ENCODE measurements at regions not wholly inside any gene's neighbourhood (a gene's known extent, or its start where the extent isn't known, plus 50 kb on each side); places are given as distances from the start of the nearest gene placed in this dataset.

DNA sequence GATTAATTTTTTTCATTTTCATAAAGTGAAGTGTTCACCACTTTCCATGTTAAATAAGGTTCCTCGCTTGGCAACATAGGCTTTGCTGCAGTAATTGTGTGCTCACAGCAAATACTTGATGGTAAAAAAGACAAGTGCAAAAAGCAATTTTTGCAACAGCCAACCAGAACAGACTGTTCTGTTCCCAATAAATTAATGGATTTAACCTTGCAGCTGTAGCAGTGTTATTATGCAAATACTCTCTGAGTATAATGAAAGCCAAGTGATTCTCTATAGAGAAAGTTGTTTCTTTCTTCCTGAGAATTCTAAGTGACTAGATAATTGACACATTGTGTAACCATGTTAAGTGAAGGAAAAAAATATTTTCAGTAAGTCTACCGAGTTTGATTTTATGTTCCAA lies 183.7 kb upstream of the NAALADL2 start:
- DNase-seq: no peak

GRCh38 chr3:174681784-174682183 lies 177.3 kb upstream of the NAALADL2 start:
- DNase-seq: no peak

DNA sequence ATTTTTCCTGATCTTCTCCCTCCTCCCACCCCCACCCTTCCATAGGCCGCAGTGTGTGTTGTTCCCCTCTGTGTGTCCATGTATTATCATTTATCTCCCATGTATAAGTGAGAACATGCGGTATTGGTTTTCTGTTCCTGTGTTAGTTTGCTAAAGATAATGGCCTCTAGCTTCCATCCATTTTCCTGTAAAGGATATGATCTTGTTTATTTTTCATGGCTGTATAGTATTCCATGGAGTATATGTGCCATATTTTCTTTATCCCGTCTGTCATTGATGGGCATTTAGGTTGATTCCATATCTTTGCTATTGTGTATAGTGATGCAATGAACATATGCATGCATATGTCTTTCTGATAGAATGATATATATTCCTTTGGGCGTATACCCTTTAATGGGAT lies 173.3 kb upstream of the NAALADL2 start:
- no peak for DNase-seq

GRCh38 chr3:174697310-174697709 lies 161.8 kb upstream of the NAALADL2 start:
- no peak for DNase-seq

- DNase-seq: no peak
These were observed 158.4 kb upstream of the NAALADL2 start for GRCh38 chr3:174700736-174701135.

DNA sequence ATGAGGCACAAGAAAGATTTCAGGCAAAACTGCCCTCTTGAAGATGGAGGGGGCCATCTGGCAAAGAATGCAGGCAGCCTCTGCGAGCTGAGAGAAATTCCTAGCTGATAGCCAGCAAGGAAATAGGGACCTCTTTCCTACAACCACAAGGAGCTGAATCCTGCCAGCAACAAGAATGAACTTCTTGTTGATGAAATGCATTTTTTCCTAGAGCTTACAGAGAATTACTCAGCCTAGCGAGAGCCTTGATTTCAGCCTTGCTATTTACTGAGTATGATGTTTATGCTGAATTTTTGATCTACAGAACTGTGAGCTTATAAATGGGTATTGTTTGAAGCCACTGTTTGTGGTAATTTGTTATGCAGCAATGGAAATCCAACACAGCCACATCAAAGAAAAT lies 148.5 kb upstream of the NAALADL2 start:
- DNase-seq: no peak

GRCh38 chr3:174715386-174715785 lies 143.7 kb upstream of the NAALADL2 start:
- no peak for DNase-seq

- DNase-seq: no peak
These were observed 142.1 kb upstream of the NAALADL2 start for GRCh38 chr3:174716956-174717505.

DNA sequence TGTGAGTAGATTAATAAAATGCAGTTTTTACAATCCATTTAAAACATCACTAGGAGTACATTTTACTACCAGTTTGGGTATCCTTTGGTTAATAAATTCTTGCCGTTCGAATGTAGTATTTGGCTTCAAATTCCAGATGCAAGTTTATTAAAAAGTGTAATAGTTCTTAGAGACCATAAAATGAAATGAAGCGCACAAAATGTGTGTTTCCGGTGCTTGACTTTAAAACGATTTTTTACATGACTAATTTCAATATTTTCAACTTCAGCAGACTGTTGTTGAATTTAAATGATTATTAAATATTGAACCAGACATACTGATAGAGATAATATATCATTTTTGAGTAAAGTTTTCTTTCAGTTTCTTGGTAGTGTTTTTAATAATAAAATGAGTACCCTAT lies 138.4 kb upstream of the NAALADL2 start:
- no peak for DNase-seq

GRCh38 chr3:174725303-174725702 lies 133.8 kb upstream of the NAALADL2 start:
- DNase-seq: no peak

- DNase-seq: no peak
These were observed 121.2 kb upstream of the NAALADL2 start for GRCh38 chr3:174737966-174738365.

DNA sequence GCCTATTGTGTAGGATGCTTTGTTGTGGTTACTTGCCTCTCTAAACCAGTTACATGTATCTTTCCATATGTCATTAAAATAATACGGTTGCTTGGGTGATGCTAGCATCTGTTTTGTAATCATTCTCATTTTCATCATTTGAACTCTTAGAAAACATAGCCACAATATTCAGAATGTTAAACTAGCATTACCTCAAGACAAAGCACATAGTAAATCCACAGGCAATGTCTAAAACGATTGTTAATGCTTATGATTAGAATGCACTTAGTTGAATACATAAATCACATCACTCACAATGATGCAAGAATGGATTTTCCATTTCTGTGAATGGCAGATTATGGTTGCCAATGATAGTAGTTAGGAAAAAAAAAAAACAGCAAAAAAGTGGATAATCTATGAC lies 110.0 kb upstream of the NAALADL2 start:
- no peak for DNase-seq

- no peak for DNase-seq
These were observed 103.0 kb upstream of the NAALADL2 start for GRCh38 chr3:174755833-174756829.

DNA sequence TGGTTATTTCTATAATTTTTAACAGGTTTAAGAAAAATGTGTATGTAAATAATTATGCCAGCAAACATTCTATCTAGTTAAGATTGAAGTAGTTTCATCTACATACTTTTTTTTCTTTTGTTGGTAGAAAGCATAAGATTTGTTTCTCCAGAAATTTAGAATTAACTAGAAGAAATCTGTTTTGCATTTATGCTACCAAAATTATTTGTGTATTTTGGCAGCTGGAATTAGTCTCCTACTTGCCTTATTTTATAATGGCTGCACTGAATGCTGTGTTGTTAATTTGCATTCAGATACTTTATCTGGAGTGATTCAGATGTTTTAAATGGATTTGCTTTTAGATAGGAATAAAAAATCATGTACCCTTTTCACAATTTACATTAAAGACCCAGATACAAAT lies 100.2 kb upstream of the NAALADL2 start:
- no peak for DNase-seq

DNA sequence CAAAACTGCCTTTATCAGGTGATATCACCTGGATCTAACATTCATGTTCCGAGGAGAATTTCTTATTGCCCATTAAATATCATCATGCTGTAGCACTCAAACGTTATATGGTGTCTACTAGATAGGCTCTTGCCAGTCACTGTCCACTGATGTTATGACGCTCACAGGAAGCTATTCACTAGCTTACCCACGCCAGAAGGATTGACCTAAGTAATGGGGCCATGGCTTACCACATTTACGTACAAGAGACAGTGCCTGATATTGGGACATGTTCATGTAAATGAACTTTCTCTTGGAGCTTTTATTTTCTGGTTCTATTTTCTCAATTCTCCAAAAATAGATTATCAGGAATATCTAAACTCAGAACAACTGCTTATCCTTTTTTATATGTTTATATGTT lies 91.7 kb upstream of the NAALADL2 start:
- DNase-seq: no peak

DNA sequence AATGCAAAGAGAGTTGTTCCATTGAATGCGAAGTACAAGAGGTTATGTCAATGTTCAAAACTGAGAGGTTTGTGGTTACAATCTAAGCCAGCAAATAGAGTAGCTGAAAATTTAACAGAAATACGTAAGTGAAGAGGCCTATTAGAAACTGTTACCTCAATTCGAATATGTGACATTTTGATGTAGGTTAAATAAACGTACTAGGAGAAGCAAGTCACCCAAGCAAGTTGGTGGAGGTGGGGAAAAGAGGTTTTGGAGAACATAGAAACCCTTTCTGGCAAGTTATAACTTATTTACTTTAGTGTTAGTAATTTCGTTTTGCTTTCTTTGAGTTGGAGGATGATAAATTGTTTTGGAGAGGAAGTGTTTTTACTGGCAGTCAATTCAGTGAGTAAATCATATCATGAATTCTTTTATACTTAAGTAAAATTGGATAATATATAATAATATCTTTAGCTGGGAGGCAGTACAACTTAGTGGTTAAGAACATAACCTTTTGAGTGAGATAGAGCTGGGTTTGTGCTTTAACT lies 91.2 kb upstream of the NAALADL2 start:
- no peak for DNase-seq

GRCh38 chr3:174769171-174769570 lies 90.0 kb upstream of the NAALADL2 start:
- DNase-seq: no peak

DNA sequence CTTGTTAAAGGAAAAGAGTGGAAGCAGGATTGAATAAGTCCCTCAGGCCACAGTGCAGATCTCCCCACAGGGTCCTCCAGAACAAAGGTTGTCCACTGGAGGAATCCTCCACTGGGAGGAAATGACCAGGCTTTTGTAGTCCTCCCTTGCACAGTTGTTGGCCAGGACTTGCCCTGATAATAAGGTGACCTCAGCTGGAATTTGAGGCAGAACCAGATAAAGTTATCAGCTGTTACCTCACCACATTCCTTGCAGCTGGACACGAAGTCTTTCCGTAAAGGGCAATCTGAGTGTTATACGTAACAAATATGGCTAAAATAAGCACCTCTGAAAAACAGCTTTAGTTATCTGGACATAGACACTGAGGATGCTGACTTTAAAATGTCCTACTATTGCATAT lies 83.5 kb upstream of the NAALADL2 start:
- no peak for DNase-seq

DNA sequence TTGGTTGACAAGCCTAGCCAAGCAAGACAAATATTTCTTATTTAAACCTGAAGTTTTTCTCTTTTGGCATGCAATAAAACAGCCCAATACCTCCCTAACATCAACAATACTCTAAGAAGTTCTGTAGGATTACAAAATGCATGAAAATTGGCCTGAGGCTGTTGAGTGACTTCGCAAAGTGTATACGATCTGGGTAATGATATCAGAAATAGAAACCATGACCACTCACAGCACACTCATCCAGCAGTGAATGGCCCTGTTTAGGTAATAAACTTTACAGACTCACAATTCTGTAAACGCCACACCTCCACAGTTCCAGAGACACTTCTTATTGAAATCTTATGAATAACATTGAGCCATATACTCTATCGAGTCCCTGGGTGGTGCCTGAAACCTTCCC lies 83.0 kb upstream of the NAALADL2 start:
- DNase-seq: no peak

- DNase-seq: no peak
These were observed 82.5 kb upstream of the NAALADL2 start for GRCh38 chr3:174776636-174777035.

- no peak for DNase-seq
These were observed 81.3 kb upstream of the NAALADL2 start for GRCh38 chr3:174777813-174778212.

DNA sequence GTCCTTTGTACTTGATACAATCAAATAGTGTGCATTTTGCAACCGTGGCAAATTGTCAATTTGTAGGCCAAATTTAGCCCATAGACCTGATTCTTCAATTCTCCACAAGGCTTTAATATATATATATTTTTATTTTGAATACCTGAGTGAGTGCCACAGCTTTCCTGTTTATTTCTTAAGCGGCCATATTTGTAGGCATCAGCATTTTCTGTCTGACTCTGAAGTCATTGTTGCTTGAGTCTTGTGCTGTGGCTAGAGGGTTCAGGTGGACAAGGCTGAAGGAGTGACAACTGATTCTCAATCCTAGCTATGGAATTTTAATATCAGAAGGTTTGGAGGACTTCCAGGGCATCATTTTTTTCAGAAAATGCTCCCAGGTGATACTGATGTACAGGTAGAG lies 75.6 kb upstream of the NAALADL2 start:
- DNase-seq: no peak

GRCh38 chr3:174784206-174784934 lies 74.8 kb upstream of the NAALADL2 start:
- no peak for DNase-seq

DNA sequence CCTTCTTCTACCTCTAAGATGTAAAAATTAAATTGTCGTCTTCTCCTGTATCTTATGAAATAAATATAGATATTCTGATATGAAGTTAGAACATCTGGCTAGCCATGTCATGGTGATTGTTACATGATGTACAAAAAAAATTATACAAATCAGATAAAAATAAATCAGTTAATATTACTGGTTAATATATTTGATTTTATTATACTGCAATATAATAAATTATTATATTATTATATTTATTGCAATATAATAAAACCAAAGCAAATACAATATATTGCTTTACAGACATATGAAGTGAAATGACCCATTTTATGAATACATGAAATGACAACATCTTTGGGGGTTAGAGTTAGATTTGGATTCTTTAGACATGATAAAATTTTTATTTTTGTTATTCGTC lies 72.3 kb upstream of the NAALADL2 start:
- DNase-seq: no peak

Measured in inflammatory macrophage treated with lipopolysaccharide for 1 hour (primary cell).